ENCODE measurements at regions not wholly inside any gene's neighbourhood (a gene's known extent, or its start where the extent isn't known, plus 50 kb on each side); places are given as distances from the start of the nearest gene placed in this dataset.

DNA sequence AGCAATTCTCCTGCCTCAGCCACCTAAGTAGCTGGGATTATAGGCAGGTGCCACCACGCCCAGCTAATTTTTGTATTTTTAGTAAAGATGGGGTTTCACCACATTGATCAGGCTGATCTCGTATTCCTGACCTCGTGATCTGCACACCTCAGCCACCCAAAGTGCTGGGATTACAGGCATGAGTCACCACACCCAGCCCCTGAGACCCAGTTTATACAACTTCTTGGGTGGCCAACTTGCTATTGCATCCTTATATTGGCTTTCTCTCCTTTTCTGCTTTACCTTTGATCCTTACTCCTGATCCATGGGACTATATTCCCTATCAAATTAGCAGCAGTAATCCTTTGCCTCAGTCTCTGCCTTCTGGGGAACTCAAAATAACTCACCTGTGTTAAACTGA, 659.1 kb downstream of the PRELID2 start:
- DNase-seq = no peak

DNA sequence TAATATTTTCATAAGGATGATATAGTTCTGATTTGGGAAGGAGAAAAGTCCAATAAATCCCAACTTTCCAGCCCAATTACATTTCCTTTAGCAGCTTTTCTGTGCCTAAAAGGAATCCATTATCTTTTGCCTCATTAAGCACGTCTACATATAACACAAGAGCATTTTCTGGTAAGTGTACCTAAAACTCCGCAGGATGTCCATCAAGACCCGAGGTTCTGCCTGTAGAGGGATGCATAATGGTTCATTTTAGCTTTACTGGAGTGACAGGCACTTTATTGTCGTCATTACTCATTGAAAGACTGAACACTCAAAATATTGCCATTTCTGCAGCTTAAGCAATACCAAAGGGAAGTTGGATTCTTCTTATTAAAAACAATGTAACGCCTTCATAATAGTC, 669.0 kb downstream of the PRELID2 start:
- DNase-seq = no peak

GRCh38 chr5:145163876-145164275, 671.3 kb downstream of the PRELID2 start:
- no peak for DNase-seq

DNA sequence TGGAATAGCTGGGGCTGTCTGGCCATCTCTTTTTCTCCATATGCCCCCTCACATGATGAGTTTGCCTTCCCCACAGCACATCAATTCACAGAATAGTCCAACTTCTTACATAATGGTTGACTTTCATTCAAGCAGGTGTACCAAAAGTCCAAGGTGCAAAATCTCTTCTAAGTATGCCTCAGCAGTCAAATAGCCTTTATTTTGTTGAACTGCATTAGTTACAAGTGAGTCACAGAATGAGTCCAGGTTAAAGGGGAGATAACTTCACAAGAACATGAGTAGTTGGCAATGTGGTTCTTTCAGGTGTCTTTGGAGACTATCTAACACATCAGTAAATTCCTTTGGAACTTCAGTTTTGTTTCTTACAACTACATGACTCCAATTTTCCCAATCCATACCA, 672.5 kb downstream of the PRELID2 start:
- DNase-seq = no peak

- no peak for DNase-seq
Observed at GRCh38 chr5:145161391-145161790, 673.8 kb downstream of the PRELID2 start.

DNA sequence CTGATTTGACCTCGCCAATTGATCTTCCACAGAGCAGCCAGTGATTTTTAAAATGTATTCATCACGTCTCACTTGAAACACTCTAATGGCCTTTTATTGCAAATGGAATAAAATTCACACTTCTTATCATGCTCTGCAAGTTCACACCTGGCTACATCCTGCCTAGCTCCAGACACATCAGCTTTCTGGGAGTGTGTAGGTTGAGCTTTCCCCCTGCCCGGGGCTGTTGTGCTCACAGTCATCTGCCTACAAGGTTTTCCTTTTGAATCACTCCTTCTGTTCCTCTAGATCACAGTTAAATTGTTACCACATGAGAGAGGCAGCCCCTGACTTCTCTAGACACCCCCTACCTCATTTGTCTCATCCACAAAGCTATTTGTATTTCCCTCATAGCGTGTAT, 674.5 kb downstream of the PRELID2 start:
- no peak for DNase-seq

GRCh38 chr5:145158730-145159129, 676.4 kb downstream of the PRELID2 start:
- no peak for DNase-seq

- peak; percentile 52 for DNase-seq
Observed at GRCh38 chr5:145157841-145158240, 677.3 kb downstream of the PRELID2 start.

DNA sequence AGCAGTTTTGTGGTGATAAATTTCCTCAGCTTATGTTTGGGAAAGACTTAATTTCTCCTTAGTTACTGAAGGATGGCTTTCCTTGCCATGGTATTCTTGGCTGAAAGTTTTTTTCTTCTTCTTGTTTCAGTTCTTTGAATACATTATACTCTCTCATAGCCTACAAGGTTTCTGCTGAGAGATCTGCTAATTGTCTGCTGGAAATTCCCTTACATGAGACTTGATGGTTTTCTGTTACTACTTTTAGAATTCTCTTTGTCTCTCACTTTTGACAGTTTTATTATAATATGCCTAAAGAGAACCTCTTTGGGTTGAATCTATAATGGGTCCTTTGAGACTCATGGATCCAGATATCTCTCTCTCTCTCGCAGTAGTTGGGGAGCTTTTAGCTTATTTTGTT, 693.6 kb downstream of the PRELID2 start:
- no peak for DNase-seq

- no peak for DNase-seq
Observed at GRCh38 chr5:145130996-145131395, 704.1 kb downstream of the PRELID2 start.

DNA sequence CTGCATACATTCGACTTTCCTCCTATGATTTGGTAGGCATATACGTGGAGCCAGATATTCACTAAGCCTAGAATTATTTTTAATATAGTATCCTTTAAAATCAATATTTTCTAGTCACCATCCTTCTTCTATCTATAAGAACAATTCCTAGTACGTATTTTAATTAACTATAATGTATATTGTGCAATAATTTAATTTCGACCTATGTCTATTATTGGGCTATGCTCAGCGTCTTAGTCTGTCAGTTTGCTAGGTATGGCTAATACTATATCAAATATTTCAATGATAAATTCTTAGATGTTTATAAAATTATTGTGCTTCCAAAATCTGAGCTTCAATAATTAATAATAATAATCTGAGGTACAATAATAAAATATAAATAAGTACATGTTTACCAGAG, 705.3 kb downstream of the PRELID2 start:
- DNase-seq = no peak

DNA sequence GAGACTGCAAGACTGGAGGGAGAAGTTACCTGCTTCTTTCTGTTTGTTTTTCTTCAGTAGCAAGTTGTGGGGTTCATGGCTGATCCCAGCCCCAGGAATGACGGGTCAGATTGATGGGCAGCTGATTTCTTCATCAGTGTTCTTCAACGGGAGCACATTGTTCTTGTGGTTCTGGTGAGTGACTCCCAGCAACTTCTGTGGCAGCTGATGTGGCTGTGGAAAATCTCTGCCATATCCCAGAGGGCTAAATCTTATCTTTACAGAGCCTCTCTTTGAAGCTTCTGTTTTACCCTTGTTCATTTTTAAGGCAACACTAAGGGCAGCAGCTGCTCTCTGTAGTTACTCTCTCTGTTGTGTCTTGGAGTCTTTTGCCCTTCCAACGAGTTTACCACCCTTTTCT, 710.3 kb downstream of the PRELID2 start:
- DNase-seq = no peak

- DNase-seq = no peak
Observed at GRCh38 chr5:145118611-145119010, 716.5 kb downstream of the PRELID2 start.

DNA sequence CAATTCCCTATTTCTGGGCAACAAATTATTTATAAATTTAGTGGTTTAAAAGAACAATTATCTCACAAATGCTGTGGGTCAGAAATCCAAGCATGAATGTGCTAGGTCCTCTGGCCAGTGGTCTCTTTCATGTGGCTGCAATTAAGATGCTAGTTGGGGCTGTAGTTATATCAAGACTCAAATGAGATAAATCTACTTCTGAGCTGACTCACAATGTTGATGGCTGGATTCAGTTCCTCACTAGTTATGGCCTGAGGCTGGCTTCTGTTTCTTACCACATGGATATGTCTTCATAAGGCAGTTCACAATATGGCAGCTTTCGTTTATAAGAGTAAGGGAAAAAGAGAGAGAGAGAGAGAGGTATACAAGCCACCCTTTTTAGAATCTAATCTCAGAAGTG, 717.0 kb downstream of the PRELID2 start:
- DNase-seq = no peak

DNA sequence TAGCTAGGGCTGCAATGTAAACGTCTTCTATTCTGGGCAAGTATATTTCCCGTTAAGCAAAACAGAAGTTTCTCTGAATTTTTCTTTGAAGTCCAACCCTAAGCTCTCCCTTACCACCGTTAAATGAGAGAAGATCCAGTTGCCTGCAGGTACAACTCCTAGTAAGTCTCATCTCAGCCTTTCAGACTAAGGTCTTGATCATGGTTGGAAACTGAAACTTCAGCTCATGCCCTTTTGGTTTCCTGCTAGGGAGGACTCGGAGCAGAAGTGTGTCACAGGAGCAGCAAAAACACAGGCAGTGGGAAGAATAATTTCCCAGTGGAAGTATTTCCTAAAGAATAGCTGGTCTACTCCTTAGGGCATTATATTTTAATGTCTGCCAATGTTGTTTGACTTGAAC, 717.9 kb downstream of the PRELID2 start:
- no peak for DNase-seq

DNA sequence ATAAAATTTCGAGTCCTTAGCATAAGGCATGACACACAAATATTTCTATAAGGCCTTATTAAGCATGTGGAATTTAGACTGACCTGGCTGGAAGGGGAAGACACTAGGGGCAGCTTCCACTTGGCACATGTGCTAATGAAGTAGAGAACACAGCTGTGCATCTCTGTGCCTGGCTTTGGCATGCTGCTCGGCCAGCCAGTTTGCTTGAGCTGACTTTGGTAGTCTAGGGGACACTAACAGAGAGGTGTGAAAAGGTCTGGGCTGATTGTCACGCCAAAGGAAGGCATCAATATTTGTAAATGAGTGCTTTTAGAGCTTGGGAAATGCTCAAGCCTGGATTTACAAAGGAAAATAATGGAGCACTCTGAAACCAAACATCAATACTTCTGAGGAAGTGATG, 723.7 kb downstream of the PRELID2 start:
- no peak for DNase-seq

DNA sequence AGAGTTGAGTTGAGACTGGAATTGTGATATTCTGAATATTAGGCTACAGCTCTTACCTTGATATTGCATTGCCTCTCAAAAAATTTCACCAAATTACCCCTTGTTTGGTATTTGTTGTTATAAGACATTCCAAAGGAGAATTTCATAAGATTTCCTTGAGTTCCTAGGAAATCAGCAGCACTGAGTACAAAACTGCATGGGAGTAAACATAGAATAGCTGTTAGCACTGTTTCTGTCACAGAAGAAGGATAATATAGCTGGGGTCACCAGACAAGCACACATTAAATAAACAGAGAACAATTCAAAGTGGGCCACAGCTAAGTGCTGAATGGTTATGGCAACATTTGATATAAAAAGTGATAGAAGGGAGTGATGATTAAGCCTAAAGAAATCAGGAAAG, 724.3 kb downstream of the PRELID2 start:
- no peak for DNase-seq

DNA sequence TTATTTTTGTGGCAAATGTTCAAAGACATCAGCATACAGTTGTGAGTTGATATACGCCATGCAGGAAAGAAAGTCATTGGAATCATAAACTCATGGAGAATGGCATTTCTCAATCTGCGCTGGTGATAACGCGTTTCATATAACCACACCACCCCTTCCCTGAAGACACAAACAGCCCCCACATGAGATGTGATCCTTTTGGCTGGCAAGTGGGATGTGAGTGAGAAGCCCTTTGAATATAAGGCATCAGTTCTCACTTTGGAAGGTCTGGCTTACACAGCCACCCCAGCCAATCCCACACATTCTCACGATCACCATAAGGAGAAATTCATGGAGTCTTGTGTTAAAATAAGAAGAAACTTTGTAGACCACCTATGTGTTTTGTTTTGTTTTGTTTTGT, 725.0 kb downstream of the PRELID2 start:
- no peak for DNase-seq

GRCh38 chr5:145105384-145105783, 729.8 kb downstream of the PRELID2 start:
- DNase-seq = no peak

- DNase-seq = no peak
Observed at GRCh38 chr5:145104106-145104505, 731.0 kb downstream of the PRELID2 start.

- no peak for DNase-seq
Observed at GRCh38 chr5:145101246-145101645, 733.9 kb downstream of the PRELID2 start.

GRCh38 chr5:145090115-145090514, 745.0 kb downstream of the PRELID2 start:
- no peak for DNase-seq

GRCh38 chr5:145084834-145085233, 750.3 kb downstream of the PRELID2 start:
- DNase-seq = no peak

DNA sequence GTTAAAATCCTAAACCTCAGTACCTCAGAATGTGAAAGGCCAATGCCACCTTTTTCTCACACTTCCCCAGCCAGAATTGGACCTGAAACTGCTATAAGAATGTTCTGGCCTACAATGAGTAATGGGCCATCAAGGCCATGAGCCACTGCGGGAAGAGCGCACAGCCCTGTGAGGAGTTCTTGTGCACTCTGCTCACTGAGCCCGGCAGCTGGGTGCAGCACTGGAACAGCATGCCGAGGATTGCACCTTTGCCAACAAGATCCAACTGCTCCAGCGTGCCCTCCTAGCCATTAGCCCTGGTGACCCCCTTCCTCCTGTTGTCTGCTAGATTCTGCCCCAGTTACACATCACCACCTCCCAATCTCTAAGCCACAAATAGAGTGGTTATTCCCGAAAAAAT, 758.1 kb downstream of the PRELID2 start:
- DNase-seq = no peak

DNA sequence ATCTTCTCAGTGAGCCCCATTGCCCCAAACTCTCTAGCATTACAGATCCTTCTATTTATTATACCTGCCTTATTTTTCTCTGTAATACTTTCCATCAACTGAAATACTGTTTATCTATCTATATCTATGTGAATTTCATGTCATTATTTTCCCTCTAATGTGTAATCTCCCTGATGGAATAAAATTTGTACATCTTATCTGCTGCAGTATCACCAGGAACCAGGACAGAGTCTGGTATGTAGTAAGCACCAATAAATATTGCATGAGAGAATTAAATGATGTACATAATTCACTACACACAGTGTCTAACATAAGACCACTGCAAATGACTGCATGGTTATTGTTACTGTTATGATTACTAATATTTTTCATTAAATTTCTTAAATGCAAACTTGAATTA, 759.1 kb downstream of the PRELID2 start:
- DNase-seq = no peak

- no peak for DNase-seq
Observed at GRCh38 chr5:145072889-145073288, 762.3 kb downstream of the PRELID2 start.

Data from skin of body (tissue), 1 donor.